Activated T-cell treated with anti-CD3 and anti-CD28 coated beads, Interleukin-2, amount 50 U/mL, for 24 hours (primary cell): ENCODE measurements at regions not wholly inside any gene's neighbourhood (a gene's known extent, or its start where the extent isn't known, plus 50 kb on each side); places are given as distances from the start of the nearest gene placed in this dataset.

ENCODE experiments used
- DNase-seq: peaks from one replicate; pipeline ENCODE4 v3.0.0-alpha.2; 2020
- H3K27ac Mint-ChIP-seq: 2 replicates; pipeline ENCODE4 v1.8.0; 2020; ENCODE audit warnings: mild to moderate bottlenecking, mixed read lengths
- H3K27me3 Mint-ChIP-seq: 2 replicates; pipeline ENCODE4 v1.8.0; 2020; ENCODE audit warnings: mixed read lengths
- H3K36me3 Mint-ChIP-seq: 2 replicates; pipeline ENCODE4 v1.8.0; 2020; ENCODE audit warnings: low read depth, mixed read lengths
- H3K4me1 Mint-ChIP-seq: 2 replicates; pipeline ENCODE4 v1.8.0; 2020; ENCODE audit warnings: low read depth, mixed read lengths
- H3K4me3 Mint-ChIP-seq: 2 replicates; pipeline ENCODE4 v1.8.0; 2020; ENCODE audit warnings: mild to moderate bottlenecking, moderate library complexity, mixed read lengths
- H3K9me3 Mint-ChIP-seq: 2 replicates; pipeline ENCODE4 v1.8.0; 2020; ENCODE audit warnings: mixed read lengths

GRCh38 chr12:53849656-53850055 lies 89.0 kb upstream of the HOXC13 start:
- peaks cover 60% of the 10 kb centered on the region for H3K27me3 Mint-ChIP-seq
- H3K4me3 Mint-ChIP-seq, result no peak overlapping the region
- no peaks in the 10 kb centered on the region for H3K4me1 Mint-ChIP-seq
- no peaks in the 10 kb centered on the region for H3K36me3 Mint-ChIP-seq
- H3K27ac Mint-ChIP-seq, result no peak overlapping the region
- no peak for DNase-seq
- H3K9me3 Mint-ChIP-seq, result no peaks in the 10 kb centered on the region

GRCh38 chr12:53852061-53852460 lies 86.6 kb upstream of the HOXC13 start:
- Mint-ChIP-seq H3K4me3 (no peak overlapping the region), H3K36me3 (no peaks in the 10 kb centered on the region), H3K9me3 (no peaks in the 10 kb centered on the region), H3K4me1 (no peaks in the 10 kb centered on the region), H3K27ac (no peak overlapping the region), H3K27me3 (peaks cover 61% of the 10 kb centered on the region)
- no peak for DNase-seq

- Mint-ChIP-seq H3K36me3 (no peaks in the 10 kb centered on the region), H3K27ac (no peak overlapping the region), H3K9me3 (no peaks in the 10 kb centered on the region), H3K4me1 (no peaks in the 10 kb centered on the region), H3K27me3 (peaks cover 57% of the 10 kb centered on the region), H3K4me3 (no peak overlapping the region)
- no peak for DNase-seq
These were observed 85.6 kb upstream of the HOXC13 start for GRCh38 chr12:53852992-53853391.

GRCh38 chr12:53854701-53855316 lies 83.8 kb upstream of the HOXC13 start:
- no peaks in the 10 kb centered on the region for H3K4me1 Mint-ChIP-seq
- H3K4me3 Mint-ChIP-seq, result no peak overlapping the region
- no peak overlapping the region for H3K27ac Mint-ChIP-seq
- H3K36me3 Mint-ChIP-seq, result no peaks in the 10 kb centered on the region
- no peak for DNase-seq
- peaks cover 45% of the 10 kb centered on the region for H3K27me3 Mint-ChIP-seq
- no peaks in the 10 kb centered on the region for H3K9me3 Mint-ChIP-seq

- H3K4me1 Mint-ChIP-seq, result no peaks in the 10 kb centered on the region
- H3K9me3 Mint-ChIP-seq, result no peaks in the 10 kb centered on the region
- H3K27ac Mint-ChIP-seq, result no peak overlapping the region
- peaks cover 47% of the 10 kb centered on the region for H3K27me3 Mint-ChIP-seq
- DNase-seq, result no peak
- no peaks in the 10 kb centered on the region for H3K36me3 Mint-ChIP-seq
- no peak overlapping the region for H3K4me3 Mint-ChIP-seq
These were observed 82.5 kb upstream of the HOXC13 start for GRCh38 chr12:53856132-53856531.

- Mint-ChIP-seq H3K27me3 (peaks cover 48% of the 10 kb centered on the region), H3K9me3 (no peaks in the 10 kb centered on the region), H3K4me3 (no peak overlapping the region), H3K4me1 (no peaks in the 10 kb centered on the region), H3K36me3 (no peaks in the 10 kb centered on the region), H3K27ac (no peak overlapping the region)
- no peak for DNase-seq
These were observed 81.0 kb upstream of the HOXC13 start for GRCh38 chr12:53857666-53858065.

- Mint-ChIP-seq H3K4me3 (no peak overlapping the region), H3K27me3 (peaks cover 28% of the 10 kb centered on the region), H3K4me1 (no peaks in the 10 kb centered on the region), H3K36me3 (no peaks in the 10 kb centered on the region), H3K9me3 (no peaks in the 10 kb centered on the region), H3K27ac (no peak overlapping the region)
- no peak for DNase-seq
These were observed 77.9 kb upstream of the HOXC13 start for GRCh38 chr12:53860426-53861345.

GRCh38 chr12:53862206-53862605 lies 76.4 kb upstream of the HOXC13 start:
- H3K27ac Mint-ChIP-seq, result no peak overlapping the region
- H3K4me3 Mint-ChIP-seq, result no peak overlapping the region
- no peak for DNase-seq
- no peaks in the 10 kb centered on the region for H3K4me1 Mint-ChIP-seq
- peaks cover 28% of the 10 kb centered on the region for H3K27me3 Mint-ChIP-seq
- no peaks in the 10 kb centered on the region for H3K9me3 Mint-ChIP-seq
- no peaks in the 10 kb centered on the region for H3K36me3 Mint-ChIP-seq

- Mint-ChIP-seq H3K27ac (no peak overlapping the region), H3K36me3 (no peaks in the 10 kb centered on the region), H3K4me1 (no peaks in the 10 kb centered on the region), H3K9me3 (no peaks in the 10 kb centered on the region), H3K27me3 (peaks cover 34% of the 10 kb centered on the region), H3K4me3 (no peak overlapping the region)
- no peak for DNase-seq
These were observed 75.8 kb upstream of the HOXC13 start for GRCh38 chr12:53862831-53863230.

GRCh38 chr12:53866727-53867126 lies 71.9 kb upstream of the HOXC13 start:
- Mint-ChIP-seq H3K9me3 (no peaks in the 10 kb centered on the region), H3K4me1 (no peaks in the 10 kb centered on the region), H3K4me3 (no peak overlapping the region), H3K36me3 (no peaks in the 10 kb centered on the region), H3K27ac (no peak overlapping the region), H3K27me3 (peaks cover 48% of the 10 kb centered on the region)
- no peak for DNase-seq

- H3K27me3 Mint-ChIP-seq, result peaks cover 47% of the 10 kb centered on the region
- H3K27ac Mint-ChIP-seq, result no peak overlapping the region
- no peaks in the 10 kb centered on the region for H3K36me3 Mint-ChIP-seq
- H3K9me3 Mint-ChIP-seq, result no peaks in the 10 kb centered on the region
- H3K4me1 Mint-ChIP-seq, result no peaks in the 10 kb centered on the region
- no peak overlapping the region for H3K4me3 Mint-ChIP-seq
- no peak for DNase-seq
These were observed 71.2 kb upstream of the HOXC13 start for GRCh38 chr12:53867216-53868012.

- no peaks in the 10 kb centered on the region for H3K4me1 Mint-ChIP-seq
- H3K4me3 Mint-ChIP-seq, result no peak overlapping the region
- no peak for DNase-seq
- no peak overlapping the region for H3K27ac Mint-ChIP-seq
- no peaks in the 10 kb centered on the region for H3K36me3 Mint-ChIP-seq
- no peaks in the 10 kb centered on the region for H3K9me3 Mint-ChIP-seq
- H3K27me3 Mint-ChIP-seq, result peaks cover 57% of the 10 kb centered on the region
These were observed 70.1 kb upstream of the HOXC13 start for GRCh38 chr12:53868511-53868986.

GRCh38 chr12:53869500-53869899 lies 69.1 kb upstream of the HOXC13 start:
- H3K36me3 Mint-ChIP-seq, result no peaks in the 10 kb centered on the region
- no peaks in the 10 kb centered on the region for H3K4me1 Mint-ChIP-seq
- H3K9me3 Mint-ChIP-seq, result no peaks in the 10 kb centered on the region
- H3K4me3 Mint-ChIP-seq, result no peak overlapping the region
- H3K27me3 Mint-ChIP-seq, result peaks cover 58% of the 10 kb centered on the region
- DNase-seq, result no peak
- H3K27ac Mint-ChIP-seq, result no peak overlapping the region

- Mint-ChIP-seq H3K9me3 (no peaks in the 10 kb centered on the region), H3K4me3 (no peak overlapping the region), H3K27me3 (peaks cover 64% of the 10 kb centered on the region), H3K4me1 (no peaks in the 10 kb centered on the region), H3K36me3 (no peaks in the 10 kb centered on the region), H3K27ac (no peak overlapping the region)
- DNase-seq, result no peak
These were observed 68.5 kb upstream of the HOXC13 start for GRCh38 chr12:53870117-53870516.
